Right ventricle myocardium superior (tissue), 1 donor: ENCODE measurements at regions not wholly inside any gene's neighbourhood (a gene's known extent, or its start where the extent isn't known, plus 50 kb on each side); places are given as distances from the start of the nearest gene placed in this dataset.
"Not testable (repeated sequence)": the region's sequence is repeated elsewhere in the genome, so short reads cannot be mapped to it uniquely, and the experiment has no call there.

Source experiments
- ATAC-seq: fragments of 200-7000 bp; cut with Tn5 transposase; one replicate; pipeline ENCODE4 v1.9.1; 2020; ENCODE audit warnings: mild to moderate bottlenecking; ENCODE audit not compliant: poor library complexity
- DNase-seq: peaks from one replicate; pipeline ENCODE4 v3.0.0-alpha.2; 2020
- intact Hi-C: fragments of 100-400 bp; cut with DNase I; formaldehyde crosslinking; loops from one replicate; pipeline ENCODE4 v1.11.2; 2022
- donor health status: DM: no; HTN: yes; CAD: no; lungs with severe emphysema.

GRCh38 chr2:48200620-48201293, 113.7 kb upstream of the FOXN2 start:
- ATAC-seq: no peak
- no peak for DNase-seq
- intact Hi-C loops: no loop called here

GRCh38 chr2:48201435-48201834, 113.0 kb upstream of the FOXN2 start:
- ATAC-seq, DNase-seq, intact Hi-C loops: not testable (repeated sequence)

- no peak for DNase-seq
- ATAC-seq: no peak
- intact Hi-C loops: no loop called here
These were observed 111.4 kb upstream of the FOXN2 start for GRCh38 chr2:48202863-48203642.

- no peak for DNase-seq
- ATAC-seq: no peak
- intact Hi-C loops: no loop called here
These were observed 110.8 kb upstream of the FOXN2 start for GRCh38 chr2:48203668-48204067.

- intact Hi-C loops: no loop called here
- no peak for ATAC-seq
These were observed 109.7 kb upstream of the FOXN2 start for GRCh38 chr2:48204750-48205136.

GRCh38 chr2:48205137-48205798, 109.2 kb upstream of the FOXN2 start:
- ATAC-seq (no peak), DNase-seq (no peak)
- intact Hi-C loops: no loop called here

More at GRCh38 chr2:48204750-48205136, 109.7 kb upstream of the FOXN2 start:
- no peak for DNase-seq

- ATAC-seq, DNase-seq, intact Hi-C loops: not testable (repeated sequence)
These were observed 108.3 kb upstream of the FOXN2 start for GRCh38 chr2:48206056-48206656.

- intact Hi-C loops: no loop called here
- DNase-seq: no peak
- ATAC-seq: no peak
These were observed 107.3 kb upstream of the FOXN2 start for GRCh38 chr2:48207201-48207641.

GRCh38 chr2:48207851-48208250, 106.6 kb upstream of the FOXN2 start:
- ATAC-seq (no peak), DNase-seq (no peak)
- intact Hi-C loops: no loop called here

- intact Hi-C loops: no loop called here
These were observed 105.1 kb upstream of the FOXN2 start for GRCh38 chr2:48209214-48209885.

GRCh38 chr2:48210189-48210588, 104.3 kb upstream of the FOXN2 start:
- DNase-seq: no peak
- intact Hi-C loops: no loop called here
- ATAC-seq: no peak

More at GRCh38 chr2:48209214-48209885, 105.1 kb upstream of the FOXN2 start:
- DNase-seq: no peak
- ATAC-seq: no peak

GRCh38 chr2:48213646-48214045, 100.8 kb upstream of the FOXN2 start:
- ATAC-seq (no peak), DNase-seq (no peak)
- intact Hi-C loops: no loop called here

GRCh38 chr2:48218169-48218568, 96.3 kb upstream of the FOXN2 start:
- no peak for DNase-seq
- no peak for ATAC-seq

GRCh38 chr2:48219234-48219554, 95.3 kb upstream of the FOXN2 start:
- intact Hi-C loops: no loop called here

More at GRCh38 chr2:48218169-48218568, 96.3 kb upstream of the FOXN2 start:
- intact Hi-C loops: no loop called here

GRCh38 chr2:48219555-48220436, 94.7 kb upstream of the FOXN2 start:
- intact Hi-C loops: no loop called here
- ATAC-seq (no peak), DNase-seq (no peak)

More at GRCh38 chr2:48219234-48219554, 95.3 kb upstream of the FOXN2 start:
- DNase-seq (no peak), ATAC-seq (no peak)

GRCh38 chr2:48220501-48220900, 94.0 kb upstream of the FOXN2 start:
- no peak for ATAC-seq
- no peak for DNase-seq
- intact Hi-C loops: no loop called here

GRCh38 chr2:48221846-48222516, 92.5 kb upstream of the FOXN2 start:
- DNase-seq: no peak
- intact Hi-C loops: no loop called here
- ATAC-seq: no peak
